Loucy (cell line): ENCODE measurements at regions not wholly inside any gene's neighbourhood (a gene's known extent, or its start where the extent isn't known, plus 50 kb on each side); places are given as distances from the start of the nearest gene placed in this dataset.

Source experiments
- EZH2phosphoT487 ChIP-seq: fragments of 200-600 bp; IDR thresholded peaks from 2 replicates; pipeline ENCODE4 v1.6.1; 2018; ENCODE audit warnings: antibody characterized with exemption, mild to moderate bottlenecking, moderate library complexity, borderline replicate concordance
- TF ChIP-seq, protein P1 (sequence below): fragments of 200-600 bp; sonication (generic); conservative IDR thresholded peaks from 2 replicates; pipeline ENCODE4 v1.5.1; 2014; ENCODE audit warnings: mild to moderate bottlenecking, antibody characterized with exemption, low read length

DNA sequence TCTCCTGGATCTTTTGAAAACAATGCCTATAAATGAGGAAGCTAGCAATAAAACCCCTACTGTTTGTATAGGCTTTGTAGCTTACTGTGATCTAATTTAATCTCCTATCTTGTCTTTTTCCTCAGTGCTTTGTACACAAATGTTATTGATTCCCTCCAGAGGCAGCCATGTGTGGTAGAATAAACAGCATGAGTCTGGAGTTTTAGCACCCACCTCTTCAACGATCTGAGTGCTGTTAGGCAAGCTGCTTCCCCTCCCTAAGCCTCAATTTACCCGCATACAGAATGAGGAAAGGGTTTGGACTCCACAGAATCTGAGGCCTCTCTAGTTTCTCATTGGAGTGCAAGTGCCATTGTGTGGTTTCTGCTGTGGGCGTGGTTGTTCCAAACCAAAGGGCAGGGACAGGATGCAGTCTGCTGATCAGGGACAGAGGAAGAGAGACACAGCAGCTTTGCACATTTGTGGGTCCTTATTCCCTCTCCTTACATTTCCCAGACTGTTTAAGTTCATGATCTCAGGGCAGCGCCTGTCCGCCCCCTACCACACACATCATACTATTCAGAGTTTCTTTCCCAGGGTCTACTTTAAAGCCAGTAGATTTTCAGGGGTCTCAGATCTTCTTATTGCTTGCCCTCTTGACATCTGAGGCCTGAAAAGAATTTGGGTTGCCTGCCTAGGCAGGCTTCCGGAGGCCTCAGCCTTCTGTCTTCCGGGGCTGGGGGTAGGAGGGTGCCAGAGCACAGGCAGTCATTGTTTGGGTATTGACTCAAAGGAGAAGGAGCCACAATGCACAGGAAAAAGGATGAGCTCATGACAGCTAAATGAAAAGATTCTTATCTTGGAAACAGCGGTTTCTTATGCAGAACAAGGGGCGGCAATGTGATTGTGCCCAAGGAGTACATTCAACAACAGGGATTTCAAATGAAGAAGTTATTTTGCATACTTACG, 114.9 kb upstream of the TEX13D start:
- TF ChIP-seq, protein P1, sequence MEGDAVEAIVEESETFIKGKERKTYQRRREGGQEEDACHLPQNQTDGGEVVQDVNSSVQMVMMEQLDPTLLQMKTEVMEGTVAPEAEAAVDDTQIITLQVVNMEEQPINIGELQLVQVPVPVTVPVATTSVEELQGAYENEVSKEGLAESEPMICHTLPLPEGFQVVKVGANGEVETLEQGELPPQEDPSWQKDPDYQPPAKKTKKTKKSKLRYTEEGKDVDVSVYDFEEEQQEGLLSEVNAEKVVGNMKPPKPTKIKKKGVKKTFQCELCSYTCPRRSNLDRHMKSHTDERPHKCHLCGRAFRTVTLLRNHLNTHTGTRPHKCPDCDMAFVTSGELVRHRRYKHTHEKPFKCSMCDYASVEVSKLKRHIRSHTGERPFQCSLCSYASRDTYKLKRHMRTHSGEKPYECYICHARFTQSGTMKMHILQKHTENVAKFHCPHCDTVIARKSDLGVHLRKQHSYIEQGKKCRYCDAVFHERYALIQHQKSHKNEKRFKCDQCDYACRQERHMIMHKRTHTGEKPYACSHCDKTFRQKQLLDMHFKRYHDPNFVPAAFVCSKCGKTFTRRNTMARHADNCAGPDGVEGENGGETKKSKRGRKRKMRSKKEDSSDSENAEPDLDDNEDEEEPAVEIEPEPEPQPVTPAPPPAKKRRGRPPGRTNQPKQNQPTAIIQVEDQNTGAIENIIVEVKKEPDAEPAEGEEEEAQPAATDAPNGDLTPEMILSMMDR: no peak
- no peak for TF ChIP-seq EZH2phosphoT487
